NCI-H510A treated with DMSO at 0.1 percent for 48 hours (cell line): ENCODE measurements at regions not wholly inside any gene's neighbourhood (a gene's known extent, or its start where the extent isn't known, plus 50 kb on each side); places are given as distances from the start of the nearest gene placed in this dataset.
"Not testable (repeated sequence)": the region's sequence is repeated elsewhere in the genome, so short reads cannot be mapped to it uniquely, and the experiment has no call there.

Source experiments
- DNase-seq: peaks from one replicate; lab custom pipeline; 2025; lab: John Stamatoyannopoulos, UW

DNA sequence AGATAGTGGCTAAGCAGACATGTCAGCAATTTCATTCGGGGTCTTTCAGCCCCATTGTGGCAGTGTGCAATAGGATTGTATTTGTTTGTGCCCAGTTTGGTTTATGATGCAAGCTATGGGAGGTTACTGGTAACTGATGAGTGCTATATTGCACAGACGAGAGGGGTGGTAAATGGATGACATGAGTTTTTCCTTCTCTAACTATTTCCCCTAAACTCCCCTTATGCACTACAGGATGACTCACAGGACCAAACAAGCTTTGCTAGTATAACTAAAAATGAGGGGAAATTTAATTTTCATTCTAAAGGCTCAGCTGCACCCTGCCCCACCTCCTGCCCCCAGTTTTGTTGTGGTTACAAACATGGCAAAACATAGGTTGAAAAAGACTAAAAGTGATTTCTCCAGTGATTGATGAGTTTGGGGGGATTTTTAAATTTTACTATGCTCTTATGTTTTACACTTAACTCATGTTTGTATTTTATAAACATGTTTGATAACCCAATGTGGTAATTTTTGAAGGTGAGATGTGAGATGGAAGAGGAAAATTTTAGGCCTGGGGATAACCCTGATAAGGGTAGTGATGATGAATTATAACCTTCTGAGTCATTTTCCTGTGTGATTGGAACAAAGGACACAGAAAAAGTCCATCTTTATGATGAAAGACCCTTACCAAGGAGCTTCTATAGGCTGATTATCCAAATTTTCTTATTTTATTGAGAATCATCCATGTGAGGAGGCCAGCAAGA is 60.8 kb upstream of the NAMPT start:
- no peak for DNase-seq

DNA sequence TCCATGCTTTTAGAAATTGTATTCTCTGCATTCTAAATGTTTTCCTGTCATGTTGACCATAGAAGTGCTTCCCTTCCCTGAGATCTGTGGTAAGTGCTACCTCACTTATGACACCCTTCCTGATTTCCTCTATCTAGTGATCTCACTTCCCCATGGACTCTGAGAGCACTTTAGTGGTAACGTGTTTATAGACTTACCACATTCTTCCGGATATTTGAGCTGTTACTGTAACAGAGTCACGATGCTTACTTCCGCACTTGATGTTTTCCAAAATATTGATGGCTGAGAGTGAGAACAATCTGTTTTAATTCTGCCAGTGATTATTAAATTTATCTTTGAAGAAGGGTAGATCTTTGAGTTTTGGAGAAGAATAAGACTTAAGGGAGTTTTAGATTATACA is 60.1 kb upstream of the NAMPT start:
- DNase-seq = no peak

DNA sequence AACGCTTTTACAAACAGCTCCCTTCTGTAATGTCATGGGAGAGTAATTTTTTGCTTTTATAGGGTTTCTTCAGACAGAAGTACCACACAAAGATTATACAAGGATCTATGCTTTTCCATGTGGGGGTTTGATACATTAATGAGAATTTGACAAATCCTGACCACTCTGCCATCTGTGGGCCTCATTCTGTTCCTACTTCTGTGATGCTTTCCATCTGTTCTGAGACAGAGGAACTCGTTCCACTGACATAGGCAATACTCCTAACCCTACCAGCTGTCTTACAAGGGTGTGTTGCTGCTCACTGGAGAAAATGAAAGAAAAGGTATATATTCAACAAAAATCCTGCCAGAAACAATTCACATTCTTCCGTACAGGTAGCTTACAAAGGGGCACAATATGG is 59.4 kb upstream of the NAMPT start:
- DNase-seq = no peak

DNA sequence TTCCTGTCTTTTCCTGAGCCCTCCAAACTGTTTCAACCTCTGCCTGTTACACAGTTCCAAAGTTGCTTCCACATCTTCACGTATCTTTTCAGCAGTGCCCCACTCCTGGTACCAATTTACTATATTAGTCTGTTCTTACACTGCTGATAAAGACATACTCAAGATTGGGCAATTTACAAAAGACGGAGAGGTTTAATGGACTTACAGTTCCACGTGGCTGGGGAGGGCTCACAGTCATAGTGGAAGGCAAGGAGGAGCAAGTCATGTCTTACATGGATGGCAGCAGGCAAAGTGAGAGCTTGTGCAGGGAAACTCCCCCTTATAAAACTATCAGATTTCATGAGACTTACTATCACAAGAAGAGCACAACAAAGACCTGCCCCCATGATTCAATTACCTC is 57.3 kb upstream of the NAMPT start:
- not testable (repeated sequence) for DNase-seq

DNA sequence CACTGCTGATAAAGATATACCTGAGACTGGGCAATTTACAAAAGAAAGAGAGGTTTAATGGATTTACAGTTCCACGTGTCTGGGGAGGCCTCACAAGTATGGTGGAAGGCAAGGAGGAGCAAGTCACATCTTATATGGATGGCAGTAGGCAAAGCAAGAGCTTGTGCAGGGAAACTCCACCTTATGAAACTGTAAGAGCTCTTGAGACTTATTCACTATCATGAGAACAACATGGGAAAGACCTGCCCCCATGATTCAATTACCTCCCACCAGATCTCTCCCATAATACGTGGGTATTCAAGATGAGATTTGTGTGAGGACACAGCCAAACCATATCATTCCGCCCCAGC is 55.4 kb upstream of the NAMPT start:
- DNase-seq = not testable (repeated sequence)

DNA sequence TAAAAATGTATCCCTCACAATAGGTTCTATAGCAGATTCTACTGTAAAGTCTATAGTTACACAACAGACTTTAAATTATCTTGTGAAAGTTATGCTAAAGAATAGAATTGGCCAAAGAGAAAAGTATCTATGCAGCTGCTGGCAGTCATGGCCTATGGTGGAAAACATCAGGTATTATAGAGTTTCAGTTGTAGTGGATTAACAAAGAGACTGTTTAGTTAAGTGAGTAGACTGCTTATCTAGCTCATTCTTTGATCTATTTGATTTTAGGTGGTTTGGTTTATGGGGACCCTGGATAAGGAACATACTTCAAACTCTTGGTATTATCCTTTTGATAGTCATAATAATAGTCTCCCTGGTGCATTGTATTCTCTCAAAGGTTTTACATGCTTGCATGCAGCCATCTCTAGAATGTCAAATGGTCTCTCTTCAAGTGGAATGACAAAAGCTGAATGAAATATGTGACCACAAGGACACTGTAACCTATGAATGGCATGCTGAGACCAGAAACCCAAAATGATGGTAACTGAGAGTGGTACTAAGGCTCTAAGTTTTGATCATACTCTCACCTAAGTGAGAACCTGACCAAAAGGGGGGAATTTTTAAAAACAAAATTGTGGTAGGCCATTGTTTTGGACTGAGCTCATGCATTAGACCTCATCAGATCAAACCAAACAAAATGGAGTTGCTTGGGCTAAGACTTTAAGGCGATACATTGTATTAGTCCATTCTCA is 54.9 kb upstream of the NAMPT start:
- DNase-seq = no peak

DNA sequence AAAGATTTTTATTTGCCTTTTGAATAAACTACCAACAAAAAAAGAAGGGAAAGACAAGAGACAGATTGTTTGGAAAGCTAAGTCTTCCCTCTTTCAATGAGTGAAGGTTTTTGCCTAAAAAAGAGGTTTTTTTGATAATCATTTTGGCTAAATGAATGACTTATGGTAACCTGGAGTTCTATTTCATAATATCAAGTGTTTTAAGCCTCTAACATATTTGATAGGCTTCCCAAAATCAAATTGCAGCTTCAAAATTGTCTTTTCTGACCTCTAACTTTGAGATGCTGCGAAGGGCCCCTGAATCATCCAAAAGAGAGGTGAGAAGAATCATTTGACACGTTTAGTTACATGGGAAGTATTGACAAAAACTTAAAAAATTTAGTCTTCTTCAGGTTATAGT is 53.0 kb upstream of the NAMPT start:
- DNase-seq = no peak

DNA sequence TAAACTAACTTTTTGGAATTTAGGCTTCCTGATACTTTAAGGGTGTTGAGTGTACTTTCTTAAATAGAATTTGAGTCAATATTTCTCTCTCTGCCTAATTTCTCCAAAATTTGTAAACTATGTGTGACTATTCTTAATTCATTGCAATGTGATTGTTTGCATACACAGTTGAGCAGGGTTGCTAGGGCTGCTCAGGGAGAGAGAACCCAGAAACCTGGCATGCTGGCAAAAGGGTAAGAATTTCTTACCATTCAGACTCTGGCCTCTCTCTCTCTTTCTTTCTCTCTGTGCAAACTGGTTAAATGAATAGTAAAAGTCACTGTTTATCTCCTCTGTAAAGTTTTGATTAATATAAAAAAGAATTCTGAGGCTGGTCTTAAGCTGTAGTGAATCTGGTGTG is 51.0 kb upstream of the NAMPT start:
- DNase-seq = no peak
